ENCODE measurements at regions not wholly inside any gene's neighbourhood (a gene's known extent, or its start where the extent isn't known, plus 50 kb on each side); places are given as distances from the start of the nearest gene placed in this dataset.
"Not testable (repeated sequence)": the region's sequence is repeated elsewhere in the genome, so short reads cannot be mapped to it uniquely, and the experiment has no call there.

GRCh38 chr10:37488792-37489657 lies 363.6 kb downstream of the ANKRD30A start:
- Mint-ChIP-seq H3K9me3 (peaks cover 38% of the 10 kb centered on the region), H3K4me1 (no peaks in the 10 kb centered on the region), H3K36me3 (peaks cover 38% of the 10 kb centered on the region), H3K4me3 (no peak overlapping the region), H3K27ac (no peak overlapping the region), H3K27me3 (ENCODE audit: low read depth) (no peaks in the 10 kb centered on the region; the same call in 1 of the 2 replicates)
- no peak for TF ChIP-seq ZNF423 (CRISPR knock-in tag; IDR thresholded peaks at IDR 0.05)
- no peak for TF ChIP-seq ERG (CRISPR knock-in tag; IDR thresholded peaks at IDR 0.05)
- no peak for TF ChIP-seq ZBTB21 (CRISPR knock-in tag; IDR thresholded peaks at IDR 0.05; ENCODE audit: borderline replicate concordance)
- no peak for TF ChIP-seq FOXJ3 (CRISPR knock-in tag; IDR thresholded peaks at IDR 0.05; ENCODE audit: borderline replicate concordance)
- no peak for TF ChIP-seq ATF3 (CRISPR knock-in tag; conservative IDR thresholded peaks at IDR 0.05)
- TF ChIP-seq AR (CRISPR knock-in tag; IDR thresholded peaks at IDR 0.05) = no peak
- no peak for TF ChIP-seq ZNF232 (CRISPR knock-in tag; IDR thresholded peaks at IDR 0.05)
- TF ChIP-seq EMX1 (CRISPR knock-in tag; IDR thresholded peaks at IDR 0.05) = no peak
- TF ChIP-seq SP1 (CRISPR knock-in tag; conservative IDR thresholded peaks at IDR 0.05) = no peak
- no peak for TF ChIP-seq MLX (CRISPR knock-in tag; IDR thresholded peaks at IDR 0.05)
- no peak for TF ChIP-seq NFE2L1 (CRISPR knock-in tag; IDR thresholded peaks at IDR 0.05)
- no peak for TF ChIP-seq ZNF425 (CRISPR knock-in tag; conservative IDR thresholded peaks at IDR 0.05)
- TF ChIP-seq CREM (CRISPR knock-in tag; IDR thresholded peaks at IDR 0.05) = no peak
- no peak for TF ChIP-seq MAX (CRISPR knock-in tag; IDR thresholded peaks at IDR 0.05)
- TF ChIP-seq SMAD4 (CRISPR knock-in tag; IDR thresholded peaks at IDR 0.05) = no peak
- no peak for TF ChIP-seq USF1 (CRISPR knock-in tag; IDR thresholded peaks at IDR 0.05)
- TF ChIP-seq ZNF121 (CRISPR knock-in tag; IDR thresholded peaks at IDR 0.05) = no peak
- no peak for TF ChIP-seq ARID4B (CRISPR knock-in tag; IDR thresholded peaks at IDR 0.05; ENCODE audit: borderline replicate concordance)
- no peak for TF ChIP-seq TCF7 (CRISPR knock-in tag; IDR thresholded peaks at IDR 0.05; ENCODE audit: low read depth)
- TF ChIP-seq ATF2 (CRISPR knock-in tag; IDR thresholded peaks at IDR 0.05; ENCODE audit: borderline replicate concordance, low read depth) = no peak
- CTCF ChIA-PET = no interaction called here
- DNase-seq (ENCODE audit: low spot score) (no peak), ATAC-seq (no peak)
- POLR2A ChIA-PET = no interaction called here

GRCh38 chr10:37480596-37480995 lies 355.2 kb downstream of the ANKRD30A start:
- H3K4me3 Mint-ChIP-seq; CTCF ChIA-PET; H3K27ac Mint-ChIP-seq; ATAC-seq; DNase-seq (ENCODE audit: low spot score); H3K27me3 Mint-ChIP-seq (ENCODE audit: low read depth); H3K4me1 Mint-ChIP-seq; POLR2A ChIA-PET: not testable (repeated sequence)
- Mint-ChIP-seq H3K9me3 (peaks cover 31% of the 10 kb centered on the region), H3K36me3 (peaks cover 37% of the 10 kb centered on the region)
